Cardiac muscle cell (in vitro differentiated cells and primary cell): ENCODE measurements at regions not wholly inside any gene's neighbourhood (a gene's known extent, or its start where the extent isn't known, plus 50 kb on each side); places are given as distances from the start of the nearest gene placed in this dataset.
A peak's percentile ranks its signal among the peaks of the same experiment; 100 is the strongest.
"Not testable (repeated sequence)": the region's sequence is repeated elsewhere in the genome, so short reads cannot be mapped to it uniquely, and the experiment has no call there.

Experiments
- DNase-seq, 2 donors: peaks; one replicate each; pipeline versions ENCODE4 v3.0.0 to v3.0.0-alpha.2; 2010 to 2017; ENCODE audit warnings: low read depth in 1 of 2, low spot score in 1 of 2
- H3K27ac ChIP-seq: fragments of 200-600 bp; sonication (generic); 2 replicates; pipeline ENCODE4 v1.5.1; 2016
- H3K27me3 ChIP-seq: fragments of 200-600 bp; sonication (generic); 2 replicates; pipeline ENCODE4 v1.6.0; 2016; ENCODE audit warnings: control low read depth
- H3K36me3 ChIP-seq: fragments of 200-600 bp; sonication (generic); 2 replicates; pipeline ENCODE4 v1.5.1; 2016; ENCODE audit warnings: control low read depth
- H3K4me1 ChIP-seq: fragments of 200-600 bp; sonication (generic); 2 replicates; pipeline ENCODE4 v1.8.1; 2017; ENCODE audit warnings: low read depth, mild to moderate bottlenecking, mixed run types
- H3K4me3 ChIP-seq: fragments of 200-600 bp; sonication (generic); 2 replicates; pipeline ENCODE4 v1.5.1; 2016; ENCODE audit warnings: mild to moderate bottlenecking
- H3K9me3 ChIP-seq: fragments of 200-600 bp; sonication (generic); 2 replicates; pipeline ENCODE4 v1.5.1; 2017; ENCODE audit warnings: low read depth, mild to moderate bottlenecking, control low read depth
- TF ChIP-seq, protein P1 (sequence below): IDR thresholded peaks from 2 replicates; pipeline ENCODE4 v1.5.1; 2012; ENCODE audit warnings: low read depth, mild to moderate bottlenecking, low read length

DNA sequence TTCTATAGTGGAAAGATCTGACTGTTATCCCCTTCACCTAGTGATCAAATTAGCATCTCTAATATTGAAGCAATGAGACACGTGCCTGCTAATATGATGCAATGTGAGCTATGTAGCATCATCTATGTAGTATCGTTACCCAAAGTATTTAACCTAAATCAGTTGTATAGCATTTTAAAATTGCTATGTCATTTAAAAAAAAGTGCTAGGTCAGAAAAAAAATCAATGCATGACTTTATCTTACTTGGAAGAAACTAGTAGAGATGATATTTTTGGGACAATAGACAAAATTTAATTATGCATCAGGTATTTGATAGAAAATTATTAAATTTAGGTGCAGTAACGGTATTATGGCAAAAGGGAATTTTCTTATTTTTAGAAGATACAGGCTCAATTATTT, 157.3 kb downstream of the CCDC71L start:
- H3K4me3 ChIP-seq = no peak overlapping the region
- no peak for DNase-seq
- H3K36me3 ChIP-seq = no peaks in the 10 kb centered on the region
- H3K27ac ChIP-seq = no peak overlapping the region
- H3K27me3 ChIP-seq = no peaks in the 10 kb centered on the region
- H3K9me3 ChIP-seq = no peaks in the 10 kb centered on the region
- H3K4me1 ChIP-seq = no peaks in the 10 kb centered on the region
- TF ChIP-seq, protein P1, sequence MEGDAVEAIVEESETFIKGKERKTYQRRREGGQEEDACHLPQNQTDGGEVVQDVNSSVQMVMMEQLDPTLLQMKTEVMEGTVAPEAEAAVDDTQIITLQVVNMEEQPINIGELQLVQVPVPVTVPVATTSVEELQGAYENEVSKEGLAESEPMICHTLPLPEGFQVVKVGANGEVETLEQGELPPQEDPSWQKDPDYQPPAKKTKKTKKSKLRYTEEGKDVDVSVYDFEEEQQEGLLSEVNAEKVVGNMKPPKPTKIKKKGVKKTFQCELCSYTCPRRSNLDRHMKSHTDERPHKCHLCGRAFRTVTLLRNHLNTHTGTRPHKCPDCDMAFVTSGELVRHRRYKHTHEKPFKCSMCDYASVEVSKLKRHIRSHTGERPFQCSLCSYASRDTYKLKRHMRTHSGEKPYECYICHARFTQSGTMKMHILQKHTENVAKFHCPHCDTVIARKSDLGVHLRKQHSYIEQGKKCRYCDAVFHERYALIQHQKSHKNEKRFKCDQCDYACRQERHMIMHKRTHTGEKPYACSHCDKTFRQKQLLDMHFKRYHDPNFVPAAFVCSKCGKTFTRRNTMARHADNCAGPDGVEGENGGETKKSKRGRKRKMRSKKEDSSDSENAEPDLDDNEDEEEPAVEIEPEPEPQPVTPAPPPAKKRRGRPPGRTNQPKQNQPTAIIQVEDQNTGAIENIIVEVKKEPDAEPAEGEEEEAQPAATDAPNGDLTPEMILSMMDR = no peak

DNA sequence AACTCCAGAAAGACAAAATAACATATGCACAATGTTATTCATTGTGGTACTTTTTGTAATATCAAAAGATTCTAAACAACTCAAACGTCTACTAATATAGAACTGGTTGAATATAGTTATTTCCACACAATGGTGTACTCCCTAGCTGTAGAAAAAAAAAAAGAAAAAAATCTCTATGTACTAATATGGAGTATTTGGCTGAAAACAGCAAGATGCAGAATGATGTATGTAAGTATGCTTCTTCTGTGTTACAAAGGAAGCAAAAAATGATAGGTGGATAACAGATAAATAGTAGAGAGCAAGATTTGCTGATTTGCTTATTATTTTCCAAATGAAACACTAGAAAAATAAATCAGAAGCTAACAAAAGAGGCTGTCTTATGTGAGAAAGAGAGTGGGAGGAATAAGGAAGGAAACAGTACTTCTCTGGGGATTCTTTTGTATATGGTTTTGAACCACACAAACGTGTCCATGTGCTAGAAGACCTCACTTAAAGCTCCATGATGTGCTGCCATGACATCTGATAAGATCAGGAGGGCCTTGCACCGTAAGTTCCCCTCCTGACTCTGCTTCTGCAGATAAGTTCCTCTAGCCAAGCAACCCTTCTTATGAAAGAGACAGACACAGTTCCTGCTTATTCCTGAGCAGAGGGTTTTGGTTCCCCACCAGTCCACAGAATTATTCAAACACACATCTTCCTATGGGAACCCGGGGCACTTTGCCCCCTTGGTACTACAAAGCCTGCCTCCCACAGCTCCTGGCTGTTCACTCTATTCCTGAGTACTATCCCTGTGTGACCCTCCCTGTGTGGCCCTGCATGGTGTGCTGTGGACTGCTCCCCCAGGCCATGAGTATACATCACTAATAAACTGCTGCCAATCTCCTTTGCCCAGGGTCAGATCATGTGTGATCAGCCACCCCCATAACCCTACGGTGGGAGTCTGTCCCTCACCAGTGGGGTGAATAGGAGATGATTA, 159.1 kb downstream of the CCDC71L start:
- no peak overlapping the region for H3K27ac ChIP-seq

DNA sequence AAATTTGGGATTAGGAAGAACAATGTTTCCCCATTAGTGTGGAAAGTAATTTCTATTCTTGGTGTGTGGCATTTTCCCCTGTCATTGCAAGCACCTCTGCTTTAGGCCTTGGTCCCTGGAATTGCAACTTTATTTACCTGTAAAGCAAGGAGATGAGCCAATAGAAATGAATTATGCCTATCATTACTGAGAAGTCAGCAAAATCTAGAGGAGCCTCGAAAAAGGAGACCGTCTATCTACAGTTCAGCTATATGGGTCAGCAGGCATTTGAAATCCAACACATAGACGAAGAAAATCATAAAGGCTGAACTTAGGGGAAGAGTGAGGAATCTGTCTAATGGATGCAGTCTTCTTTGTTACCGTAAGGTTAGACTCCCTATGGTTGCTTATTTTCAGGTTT, 161.1 kb downstream of the CCDC71L start:
- no peak for DNase-seq
- no peaks in the 10 kb centered on the region for H3K9me3 ChIP-seq
- H3K27ac ChIP-seq = no peak overlapping the region
- H3K36me3 ChIP-seq = no peaks in the 10 kb centered on the region
- TF ChIP-seq, protein P1 = no peak
- H3K4me1 ChIP-seq = no peaks in the 10 kb centered on the region
- no peaks in the 10 kb centered on the region for H3K27me3 ChIP-seq
- H3K4me3 ChIP-seq = no peak overlapping the region

More for the DNA sequence above, 159.1 kb downstream of the CCDC71L start:
- Histone ChIP-seq H3K4me3 (no peak overlapping the region), H3K9me3 (no peaks in the 10 kb centered on the region), H3K36me3 (no peaks in the 10 kb centered on the region), H3K27me3 (no peaks in the 10 kb centered on the region), H3K4me1 (no peaks in the 10 kb centered on the region)
- DNase-seq = no peak
- TF ChIP-seq, protein P1 = no peak

DNA sequence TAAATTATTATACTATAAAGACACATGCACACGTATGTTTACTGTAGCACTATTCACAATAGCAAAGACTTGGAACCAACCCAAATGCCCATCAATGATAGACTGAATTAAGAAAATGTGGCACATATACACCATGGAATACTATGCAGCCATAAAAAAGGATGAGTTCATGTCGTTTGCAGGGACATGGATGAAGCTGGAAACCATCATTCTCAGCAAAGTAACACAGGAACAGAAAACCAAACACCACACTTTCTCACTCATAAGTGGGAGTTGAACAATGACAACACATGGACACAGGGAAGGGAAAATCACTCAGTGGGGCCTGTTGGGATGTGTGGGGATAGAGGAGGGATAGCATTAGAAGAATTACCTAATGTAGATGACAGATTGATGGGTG, 163.0 kb downstream of the CCDC71L start:
- not testable (repeated sequence) for H3K9me3 ChIP-seq, H3K27me3 ChIP-seq, H3K4me1 ChIP-seq, H3K27ac ChIP-seq, H3K36me3 ChIP-seq, H3K4me3 ChIP-seq, DNase-seq

DNA sequence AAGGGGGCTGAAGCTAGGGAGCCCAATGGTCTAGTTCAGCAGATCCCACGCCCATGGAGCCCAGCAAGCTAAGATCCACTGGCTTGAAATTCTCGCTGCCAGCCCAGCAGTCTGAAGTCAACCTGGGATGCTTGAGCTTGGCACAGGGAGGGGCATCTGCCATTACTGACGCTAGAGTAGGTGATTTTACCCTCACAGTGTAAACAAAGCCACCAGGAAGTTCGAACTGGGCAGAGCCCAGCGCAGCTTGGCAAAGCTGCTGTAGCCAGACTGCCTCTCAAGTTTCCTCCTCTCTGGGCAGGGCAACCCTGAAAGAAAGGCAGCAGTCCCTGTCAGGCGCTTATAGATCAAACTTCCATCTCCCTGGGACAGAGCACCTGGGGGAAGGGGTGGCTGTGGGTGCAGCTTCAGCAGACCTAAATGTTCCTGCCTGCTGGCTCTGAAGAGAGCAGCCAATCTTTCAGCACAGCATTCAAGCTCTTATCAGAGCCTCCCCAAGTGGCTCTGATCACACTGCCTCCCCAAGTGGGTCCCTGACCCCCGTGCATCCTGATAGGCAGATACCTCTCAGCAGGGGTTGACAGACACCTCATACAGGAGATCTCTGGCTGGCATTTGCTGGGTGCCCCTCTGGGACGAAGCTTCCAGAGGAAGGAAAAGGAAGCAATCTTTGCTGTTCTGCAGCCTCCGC, 167.8 kb downstream of the CCDC71L start:
- TF ChIP-seq, protein P1 = no peak
- Histone ChIP-seq H3K4me3 (no peak overlapping the region), H3K4me1 (no peaks in the 10 kb centered on the region), H3K9me3 (no peaks in the 10 kb centered on the region), H3K27me3 (no peaks in the 10 kb centered on the region), H3K27ac (no peak overlapping the region), H3K36me3 (no peaks in the 10 kb centered on the region)
- DNase-seq = peak in 1 of 2 donors; percentile 19

DNA sequence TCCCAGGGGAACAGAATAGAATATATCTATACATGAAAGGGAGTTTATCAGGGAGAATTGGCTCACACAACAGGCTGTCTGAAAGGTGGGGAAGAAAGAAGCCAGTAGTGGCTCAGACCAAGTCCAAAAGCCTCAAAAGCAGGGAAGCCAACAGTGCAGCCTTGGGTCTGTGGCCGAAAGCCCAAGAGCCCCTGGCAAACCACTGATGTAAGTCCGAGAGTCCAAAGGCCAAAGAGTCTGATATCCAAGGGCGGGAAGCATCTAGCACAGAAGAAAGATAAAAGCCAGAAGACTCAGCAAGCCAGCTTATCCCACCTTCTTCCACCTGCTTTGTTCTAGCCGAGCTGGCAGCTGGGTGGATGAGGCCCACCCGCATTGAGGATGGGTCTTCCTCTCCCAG, 172.5 kb downstream of the CCDC71L start:
- Histone ChIP-seq H3K4me3 (no peak overlapping the region), H3K4me1 (peaks cover 9% of the 10 kb centered on the region)
- TF ChIP-seq, protein P1 = no peak

More for the DNA sequence above, 172.5 kb downstream of the CCDC71L start:
- Histone ChIP-seq H3K27ac (no peak overlapping the region), H3K27me3 (peaks cover 3% of the 10 kb centered on the region), H3K9me3 (no peaks in the 10 kb centered on the region), H3K36me3 (no peaks in the 10 kb centered on the region)
- DNase-seq = no peak
